Endothelial cell of umbilical vein (primary cell): ENCODE measurements at regions not wholly inside any gene's neighbourhood (a gene's known extent, or its start where the extent isn't known, plus 50 kb on each side); places are given as distances from the start of the nearest gene placed in this dataset.

Experiments
- BruUV-seq: library from RNA; stranded (reverse); fragments of 400-500 nt; replicated peaks from 2 replicates; lab custom pipeline; 2021; lab: Mats Ljungman, UMichigan
- CTCF ChIA-PET: fragments of 300-600, 350-600 bp; sonication (Branson Sonifier 250); formaldehyde crosslinking; loops from one replicate; lab custom pipeline; 2021; ENCODE audit warnings: antibody characterized with exemption, inconsistent platforms; lab: Charles Lee
- POLR2A ChIA-PET: fragments of 300-600, 350-600 bp; sonication (Branson Sonifier 250); formaldehyde crosslinking; loops from one replicate; lab custom pipeline; 2021; ENCODE audit warnings: antibody characterized with exemption, inconsistent platforms; lab: Charles Lee
- DNase-seq: peaks from one replicate; pipeline ENCODE4 v3.0.0-alpha.2; 2011; ENCODE audit warnings: low read depth, low spot score
- FAIRE-seq: peaks from 2 replicates; lab custom pipeline; 2011; peaks lifted over from hg19 to GRCh38; lab: Jason Lieb, UNC
- H2AFZ ChIP-seq: 2 replicates; pipeline ENCODE4 v1.6.0; 2012; ENCODE audit warnings: low read depth, low read length, control low read depth, inconsistent platforms
- H3K27ac ChIP-seq: 2 replicates; pipeline ENCODE4 v1.5.1; 2011; ENCODE audit warnings: low read depth, mild to moderate bottlenecking, control low read depth, low read length, moderate library complexity; ENCODE audit not compliant: insufficient read depth
- H3K27me3 ChIP-seq, 2 experiments: 2 replicates each; pipeline versions ENCODE4 v1.6.0 to v1.6.1; 2011; ENCODE audit warnings: low read length in 2 of 2, mixed read lengths in 1 of 2; ENCODE audit not compliant: control insufficient read depth in 2 of 2, insufficient read depth in 2 of 2
- H3K36me3 ChIP-seq, 2 experiments: 2 replicates in 1 of 2; 3 replicates in 1 of 2; pipeline ENCODE4 v1.5.1; 2011; ENCODE audit warnings: low read length in 2 of 2, mild to moderate bottlenecking in 1 of 2, moderate library complexity in 1 of 2; ENCODE audit not compliant: control insufficient read depth in 2 of 2, insufficient read depth in 2 of 2; ENCODE audit errors: extremely low read depth in 1 of 2
- H3K4me1 ChIP-seq: 3 replicates; pipeline ENCODE4 v1.5.1; 2011; ENCODE audit warnings: mild to moderate bottlenecking, low read length; ENCODE audit not compliant: control insufficient read depth, insufficient read depth; ENCODE audit errors: extremely low read depth
- H3K4me2 ChIP-seq: 2 replicates; pipeline ENCODE4 v1.6.1; 2011; ENCODE audit warnings: low read length, control low read depth, mixed read lengths; ENCODE audit not compliant: insufficient read depth
- H3K4me3 ChIP-seq, 3 experiments: fragments of 200-600 bp in 1 of 3; sonication (generic), shearing (Covaris generic) in 1 of 3; replicated peaks in 1 of 3; 2 replicates each; pipeline ENCODE4 v1.5.1; 2011 to 2016; ENCODE audit warnings: control low read depth in 3 of 3, low read length in 3 of 3, mild to moderate bottlenecking in 2 of 3, inconsistent platforms in 1 of 3, low read depth in 1 of 3, moderate library complexity in 1 of 3; ENCODE audit not compliant: insufficient read depth in 1 of 3
- H3K79me2 ChIP-seq: 2 replicates; pipeline ENCODE4 v1.6.0; 2012; ENCODE audit warnings: low read length, inconsistent platforms; ENCODE audit not compliant: control insufficient read depth, insufficient read depth
- H3K9ac ChIP-seq: replicated peaks from 2 replicates; pipeline ENCODE3; 2011; ENCODE audit warnings: low read length, control low read depth; ENCODE audit not compliant: insufficient read depth; ENCODE audit errors: extremely low read depth
- H3K9me1 ChIP-seq: replicated peaks from 3 replicates; pipeline ENCODE4 v1.6.0; 2011; ENCODE audit warnings: mild to moderate bottlenecking, low read length; ENCODE audit not compliant: control insufficient read depth, insufficient read depth; ENCODE audit errors: extremely low read depth
- H3K9me3 ChIP-seq: replicated peaks from 2 replicates; pipeline ENCODE4 v1.5.1; 2012; ENCODE audit warnings: low read length, inconsistent platforms; ENCODE audit not compliant: control insufficient read depth, insufficient read depth
- H4K20me1 ChIP-seq: replicated peaks from 2 replicates; pipeline ENCODE3; 2011; ENCODE audit warnings: mild to moderate bottlenecking, low read length; ENCODE audit not compliant: control insufficient read depth, insufficient read depth; ENCODE audit errors: extremely low read depth
- EZH2 ChIP-seq: IDR thresholded peaks from 2 replicates; pipeline ENCODE4 v1.6.1; 2012; ENCODE audit warnings: borderline replicate concordance, low read depth, mild to moderate bottlenecking, moderate library complexity, low read length, inconsistent platforms; ENCODE audit not compliant: severe bottlenecking
- FOS ChIP-seq: IDR thresholded peaks from 2 replicates; pipeline ENCODE4 v1.6.1; 2011; ENCODE audit warnings: mild to moderate bottlenecking, low read length, moderate library complexity, borderline replicate concordance; ENCODE audit not compliant: insufficient read depth
- GATA2 ChIP-seq: IDR thresholded peaks from 2 replicates; pipeline ENCODE4 v1.7.0; 2011; ENCODE audit warnings: low read depth, mild to moderate bottlenecking, moderate library complexity, mixed read lengths, low read length; ENCODE audit not compliant: insufficient read length, insufficient read depth
- JUN ChIP-seq: IDR thresholded peaks from 2 replicates; pipeline ENCODE4 v1.6.1; 2011; ENCODE audit warnings: borderline replicate concordance, low read depth; ENCODE audit not compliant: insufficient read length, insufficient read depth
- MAX ChIP-seq: IDR thresholded peaks from 2 replicates; pipeline ENCODE4 v1.6.1; 2011; ENCODE audit not compliant: insufficient read depth, insufficient read length
- MYC ChIP-seq: IDR thresholded peaks from one replicate; pipeline ENCODE4 v1.6.1; 2011; ENCODE audit warnings: mild to moderate bottlenecking, low read depth, low read length
- POLR2A ChIP-seq: IDR thresholded peaks from 2 replicates; pipeline ENCODE4 v1.6.1; 2012; ENCODE audit warnings: low read depth, mild to moderate bottlenecking, control low read depth, low read length
- POLR2AphosphoS5 ChIP-seq: IDR thresholded peaks from 2 replicates; pipeline ENCODE4 v1.6.1; 2012; ENCODE audit warnings: low read depth, mild to moderate bottlenecking, control low read depth, low read length, moderate library complexity; ENCODE audit not compliant: insufficient read depth
- dilution Hi-C: fragments of 300-500 bp; cut with MboI; formaldehyde crosslinking; loops from one replicate; pipeline ENCODE4 v1.15.0; 2019; ENCODE audit warnings: low sequenced_read_pairs; ENCODE audit not compliant: extremely low pct_ligation_motif_present
- intact Hi-C: fragments of 100-400 bp; cut with micrococcal nuclease; formaldehyde crosslinking; loops from one replicate; pipeline ENCODE4 v1.10.0; 2022
- TF ChIP-seq, protein P1 (sequence below), 2 donors: IDR thresholded peaks; 1 replicate in 1 of 2; 2 replicates in 1 of 2; pipeline ENCODE4 v1.5.1; 2011; ENCODE audit warnings: low read length in 2 of 2, mild to moderate bottlenecking in 2 of 2, moderate library complexity in 2 of 2, control low read depth in 1 of 2, inconsistent platforms in 1 of 2, low read depth in 1 of 2; ENCODE audit not compliant: insufficient read depth in 1 of 2; ENCODE audit errors: extremely low read depth in 1 of 2

GRCh38 chr7:46291601-46292150, 370.6 kb upstream of the IGFBP3 start:
- ChIA-PET CTCF (no interaction called here), POLR2A (no interaction called here)
- Histone ChIP-seq H4K20me1 (no peaks in the 10 kb centered on the region), H3K36me3 (no peaks in the 10 kb centered on the region), H3K79me2 (no peaks in the 10 kb centered on the region), H3K9me3 (no peaks in the 10 kb centered on the region), H3K9me1 (no peaks in the 10 kb centered on the region), H3K4me2 (no peak overlapping the region), H2AFZ (no peak overlapping the region), H3K4me3 (no peak overlapping the region), H3K9ac (no peak overlapping the region), H3K27ac (no peak overlapping the region), H3K27me3 (peaks cover 0 to 2% of the 10 kb centered on the region in 2 experiments), H3K4me1 (no peaks in the 10 kb centered on the region)
- FAIRE-seq (no peak), DNase-seq (no peak)
- intact Hi-C loops = no loop called here
- TF ChIP-seq GATA2 = no peak
- TF ChIP-seq MYC = no peak
- no peak for TF ChIP-seq POLR2AphosphoS5
- TF ChIP-seq, protein P1, sequence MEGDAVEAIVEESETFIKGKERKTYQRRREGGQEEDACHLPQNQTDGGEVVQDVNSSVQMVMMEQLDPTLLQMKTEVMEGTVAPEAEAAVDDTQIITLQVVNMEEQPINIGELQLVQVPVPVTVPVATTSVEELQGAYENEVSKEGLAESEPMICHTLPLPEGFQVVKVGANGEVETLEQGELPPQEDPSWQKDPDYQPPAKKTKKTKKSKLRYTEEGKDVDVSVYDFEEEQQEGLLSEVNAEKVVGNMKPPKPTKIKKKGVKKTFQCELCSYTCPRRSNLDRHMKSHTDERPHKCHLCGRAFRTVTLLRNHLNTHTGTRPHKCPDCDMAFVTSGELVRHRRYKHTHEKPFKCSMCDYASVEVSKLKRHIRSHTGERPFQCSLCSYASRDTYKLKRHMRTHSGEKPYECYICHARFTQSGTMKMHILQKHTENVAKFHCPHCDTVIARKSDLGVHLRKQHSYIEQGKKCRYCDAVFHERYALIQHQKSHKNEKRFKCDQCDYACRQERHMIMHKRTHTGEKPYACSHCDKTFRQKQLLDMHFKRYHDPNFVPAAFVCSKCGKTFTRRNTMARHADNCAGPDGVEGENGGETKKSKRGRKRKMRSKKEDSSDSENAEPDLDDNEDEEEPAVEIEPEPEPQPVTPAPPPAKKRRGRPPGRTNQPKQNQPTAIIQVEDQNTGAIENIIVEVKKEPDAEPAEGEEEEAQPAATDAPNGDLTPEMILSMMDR (IDR thresholded peaks at IDR 0.05; ENCODE audit: extremely low read depth in 1 of 2, insufficient read depth in 1 of 2, low read depth in 1 of 2, low read length in 2 of 2) = no peak
- no peak for TF ChIP-seq JUN
- no peak for TF ChIP-seq POLR2A
- no peak for TF ChIP-seq EZH2
- TF ChIP-seq FOS = no peak
- no peak for TF ChIP-seq MAX
- BruUV-seq = no TSS peak
- dilution Hi-C loops = no loop called here
